ENCODE measurements at regions not wholly inside any gene's neighbourhood (a gene's known extent, or its start where the extent isn't known, plus 50 kb on each side); places are given as distances from the start of the nearest gene placed in this dataset.

- H3K36me3 ChIP-seq (ENCODE audit: control insufficient read depth in 4 of 4, insufficient read depth in 3 of 4, low read depth in 1 of 4, low read length in 3 of 4): no peaks in the 10 kb centered on the region
- no peak overlapping the region for H3K4me3 ChIP-seq (ENCODE audit: low read depth in 1 of 3, low read length in 3 of 3)
- H3K9ac ChIP-seq (ENCODE audit: low read depth in 1 of 2, low read length in 2 of 2): no peak overlapping the region
- 98% methylated on average over 3 of the region's 3 CpGs for WGBS
- TF ChIP-seq REST (IDR thresholded peaks at IDR 0.05) (no peak), ZBTB33 (IDR thresholded peaks at IDR 0.05) (no peak), CTCF (IDR thresholded peaks at IDR 0.05; ENCODE audit: low read depth, low read length, missing input control) (no peak), YY1 (IDR thresholded peaks at IDR 0.05) (no peak), HNF4G (IDR thresholded peaks at IDR 0.05) (no peak), HNF4A (conservative IDR thresholded peaks at IDR 0.05) (no peak), FOXA1 (IDR thresholded peaks at IDR 0.05) (no peak), MAX (IDR thresholded peaks at IDR 0.05) (no peak), JUND (IDR thresholded peaks at IDR 0.05) (no peak), RAD21 (IDR thresholded peaks at IDR 0.05) (no peak), NR2F2 (IDR thresholded peaks at IDR 0.05) (no peak), ATF3 (IDR thresholded peaks at IDR 0.05) (no peak), GABPA (IDR thresholded peaks at IDR 0.05 in 1 of 2, conservative IDR thresholded peaks at IDR 0.05 in 1 of 2) (no peak), FOXA2 (IDR thresholded peaks at IDR 0.05) (no peak), SP1 (IDR thresholded peaks at IDR 0.05) (no peak), EGR1 (IDR thresholded peaks at IDR 0.05; ENCODE audit: low read depth in 2 of 2) (no peak), RXRA (IDR thresholded peaks at IDR 0.05) (no peak), TAF1 (conservative IDR thresholded peaks at IDR 0.05) (no peak)
- no peak overlapping the region for H3K27ac ChIP-seq (ENCODE audit: low read depth in 1 of 2, low read length in 2 of 2)
- peaks cover 0 to 7% (median 4%) of the 10 kb centered on the region in 4 donors for H3K4me1 ChIP-seq (ENCODE audit: control insufficient read depth in 4 of 4, insufficient read depth in 4 of 4, low read length in 3 of 4)
- no peaks in the 10 kb centered on the region for H3K9me3 ChIP-seq (ENCODE audit: control insufficient read depth in 4 of 4, low read length in 3 of 4)
- no peaks in the 10 kb centered on the region for H3K27me3 ChIP-seq (ENCODE audit: control insufficient read depth in 4 of 4, insufficient read depth in 4 of 4, low read length in 3 of 4)
- no peak for DNase-seq (ENCODE audit: low spot score)
These were observed 132.0 kb upstream of the RAI2 start for GRCh38 chrX:17993062-17993461.
